ENCODE measurements at regions not wholly inside any gene's neighbourhood (a gene's known extent, or its start where the extent isn't known, plus 50 kb on each side); places are given as distances from the start of the nearest gene placed in this dataset.

DNA sequence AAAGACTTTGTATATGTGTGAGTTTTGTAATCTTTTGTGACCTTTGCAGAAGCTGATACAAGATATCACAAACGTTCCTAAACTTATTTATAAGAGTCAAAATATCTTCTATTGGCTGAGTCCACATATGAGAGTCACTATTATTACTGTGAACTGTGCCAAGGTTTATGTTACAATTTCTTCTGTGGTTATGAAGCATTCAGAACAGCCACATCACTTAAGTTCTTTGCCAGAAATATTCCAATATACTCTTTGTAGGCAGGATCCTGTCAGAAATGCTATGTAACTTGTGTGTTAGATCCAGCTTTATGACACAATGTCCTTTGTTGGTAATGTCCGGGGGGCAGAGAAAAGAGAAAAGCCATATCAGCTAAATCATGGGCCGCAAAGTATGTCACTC lies 1030.3 kb upstream of the AMELY start:
- TF ChIP-seq CTCF (IDR thresholded peaks at IDR 0.05) (no peak), POLR2A (IDR thresholded peaks at IDR 0.05) (no peak)

All from esophagus squamous epithelium (tissue), 4 donors.